ENCODE measurements at regions not wholly inside any gene's neighbourhood (a gene's known extent, or its start where the extent isn't known, plus 50 kb on each side); places are given as distances from the start of the nearest gene placed in this dataset.

- H3K4me1 Mint-ChIP-seq, result no peaks in the 10 kb centered on the region
- H3K9me3 Mint-ChIP-seq, result peaks cover 9% of the 10 kb centered on the region
- TF ChIP-seq CTCF (IDR thresholded peaks at IDR 0.05; ENCODE audit: unreplicated experiment in 3 of 3), result no peak
- no peak overlapping the region for H3K4me3 Mint-ChIP-seq
- no peaks in the 10 kb centered on the region for H3K27me3 Mint-ChIP-seq (ENCODE audit: low read depth)
- H3K36me3 Mint-ChIP-seq (ENCODE audit: low read depth), result no peaks in the 10 kb centered on the region
- H3K27ac Mint-ChIP-seq, result no peak overlapping the region
These were observed 647.1 kb upstream of the FLRT2 start for GRCh38 chr14:84882830-84883229.

GRCh38 chr14:84885061-84885460, 644.9 kb upstream of the FLRT2 start:
- no peak overlapping the region for H3K4me3 Mint-ChIP-seq
- no peak overlapping the region for H3K27ac Mint-ChIP-seq
- H3K4me1 Mint-ChIP-seq, result no peaks in the 10 kb centered on the region
- no peaks in the 10 kb centered on the region for H3K36me3 Mint-ChIP-seq (ENCODE audit: low read depth)
- no peak for TF ChIP-seq CTCF (IDR thresholded peaks at IDR 0.05; ENCODE audit: unreplicated experiment in 3 of 3)
- peaks cover 22% of the 10 kb centered on the region for H3K9me3 Mint-ChIP-seq
- H3K27me3 Mint-ChIP-seq (ENCODE audit: low read depth), result no peaks in the 10 kb centered on the region

GRCh38 chr14:84891404-84891803, 638.5 kb upstream of the FLRT2 start:
- Mint-ChIP-seq H3K36me3 (ENCODE audit: low read depth) (no peaks in the 10 kb centered on the region), H3K9me3 (peaks cover 22% of the 10 kb centered on the region), H3K27ac (no peak overlapping the region), H3K4me3 (no peak overlapping the region), H3K4me1 (no peaks in the 10 kb centered on the region), H3K27me3 (ENCODE audit: low read depth) (no peaks in the 10 kb centered on the region)
- no peak for TF ChIP-seq CTCF (IDR thresholded peaks at IDR 0.05; ENCODE audit: unreplicated experiment in 3 of 3)

- H3K27me3 Mint-ChIP-seq (ENCODE audit: low read depth), result no peaks in the 10 kb centered on the region
- H3K4me3 Mint-ChIP-seq, result no peak overlapping the region
- no peaks in the 10 kb centered on the region for H3K36me3 Mint-ChIP-seq (ENCODE audit: low read depth)
- TF ChIP-seq CTCF (IDR thresholded peaks at IDR 0.05; ENCODE audit: unreplicated experiment in 3 of 3), result no peak
- H3K27ac Mint-ChIP-seq, result no peak overlapping the region
- H3K4me1 Mint-ChIP-seq, result no peaks in the 10 kb centered on the region
- peaks cover 11% of the 10 kb centered on the region for H3K9me3 Mint-ChIP-seq
These were observed 635.7 kb upstream of the FLRT2 start for GRCh38 chr14:84894254-84894653.

GRCh38 chr14:84922370-84922769, 607.6 kb upstream of the FLRT2 start:
- Mint-ChIP-seq H3K9me3 (no peaks in the 10 kb centered on the region), H3K27ac (no peak overlapping the region), H3K36me3 (ENCODE audit: low read depth) (no peaks in the 10 kb centered on the region), H3K27me3 (ENCODE audit: low read depth) (peaks cover 7% of the 10 kb centered on the region), H3K4me3 (no peak overlapping the region), H3K4me1 (peaks cover 3% of the 10 kb centered on the region)
- TF ChIP-seq CTCF (IDR thresholded peaks at IDR 0.05; ENCODE audit: unreplicated experiment in 3 of 3), result no peak

- H3K27me3 Mint-ChIP-seq (ENCODE audit: low read depth), result peaks cover 7% of the 10 kb centered on the region
- TF ChIP-seq CTCF (IDR thresholded peaks at IDR 0.05; ENCODE audit: unreplicated experiment in 3 of 3), result no peak
- no peak overlapping the region for H3K4me3 Mint-ChIP-seq
- no peaks in the 10 kb centered on the region for H3K36me3 Mint-ChIP-seq (ENCODE audit: low read depth)
- H3K4me1 Mint-ChIP-seq, result peaks cover 6% of the 10 kb centered on the region
- no peaks in the 10 kb centered on the region for H3K9me3 Mint-ChIP-seq
- H3K27ac Mint-ChIP-seq, result no peak overlapping the region
These were observed 603.3 kb upstream of the FLRT2 start for GRCh38 chr14:84926656-84927055.
